ENCODE measurements at regions not wholly inside any gene's neighbourhood (a gene's known extent, or its start where the extent isn't known, plus 50 kb on each side); places are given as distances from the start of the nearest gene placed in this dataset.

GRCh38 chr20:21033817-21034216, 72.3 kb downstream of the LINC00237 start:
- no peak for DNase-seq

- no peak for DNase-seq
Observed at GRCh38 chr20:21031666-21032065, 74.5 kb downstream of the LINC00237 start.

GRCh38 chr20:21029341-21029740, 76.8 kb downstream of the LINC00237 start:
- DNase-seq = no peak

- no peak for DNase-seq
Observed at GRCh38 chr20:21028921-21029320, 77.2 kb downstream of the LINC00237 start.

- DNase-seq = no peak
Observed at GRCh38 chr20:21028436-21028835, 77.7 kb downstream of the LINC00237 start.

GRCh38 chr20:21027569-21027968, 78.6 kb downstream of the LINC00237 start:
- DNase-seq = no peak

GRCh38 chr20:21026951-21027350, 79.2 kb downstream of the LINC00237 start:
- DNase-seq = no peak

GRCh38 chr20:21024420-21024819, 81.7 kb downstream of the LINC00237 start:
- DNase-seq = no peak

- no peak for DNase-seq
Observed at GRCh38 chr20:21022925-21023324, 83.2 kb downstream of the LINC00237 start.

- no peak for DNase-seq
Observed at GRCh38 chr20:21021472-21021790, 84.7 kb downstream of the LINC00237 start.

GRCh38 chr20:21020659-21021471, 85.3 kb downstream of the LINC00237 start:
- no peak for DNase-seq

- DNase-seq = no peak
Observed at GRCh38 chr20:21019814-21020658, 86.1 kb downstream of the LINC00237 start.

GRCh38 chr20:21019468-21019813, 86.7 kb downstream of the LINC00237 start:
- no peak for DNase-seq

GRCh38 chr20:21018576-21018975, 87.6 kb downstream of the LINC00237 start:
- no peak for DNase-seq

GRCh38 chr20:21017528-21018085, 88.6 kb downstream of the LINC00237 start:
- DNase-seq = no peak

- no peak for DNase-seq
Observed at GRCh38 chr20:21016751-21017150, 89.4 kb downstream of the LINC00237 start.

- no peak for DNase-seq
Observed at GRCh38 chr20:21014528-21014927, 91.6 kb downstream of the LINC00237 start.

- no peak for DNase-seq
Observed at GRCh38 chr20:21008951-21009350, 97.2 kb downstream of the LINC00237 start.

GRCh38 chr20:21006611-21007010, 99.5 kb downstream of the LINC00237 start:
- DNase-seq = no peak

- DNase-seq = no peak
Observed at GRCh38 chr20:21004386-21005076, 101.6 kb downstream of the LINC00237 start.

- no peak for DNase-seq
Observed at GRCh38 chr20:21003902-21004301, 102.3 kb downstream of the LINC00237 start.

- no peak for DNase-seq
Observed at GRCh38 chr20:21002486-21002885, 103.7 kb downstream of the LINC00237 start.

GRCh38 chr20:20993372-20993771, 112.8 kb downstream of the LINC00237 start:
- no peak for DNase-seq

Data from dermis blood vessel endothelial cell (primary cell).